HG03432 (cell line): ENCODE measurements at regions not wholly inside any gene's neighbourhood (a gene's known extent, or its start where the extent isn't known, plus 50 kb on each side); places are given as distances from the start of the nearest gene placed in this dataset.
"Not testable (repeated sequence)": the region's sequence is repeated elsewhere in the genome, so short reads cannot be mapped to it uniquely, and the experiment has no call there.

Experiments
- ATAC-seq: cut with Tn5 transposase; IDR thresholded peaks from one replicate; pipeline ENCODE4 v1.9.1; 2021; ENCODE audit warnings: mild to moderate bottlenecking, moderate library complexity; ENCODE audit not compliant: unreplicated experiment

DNA sequence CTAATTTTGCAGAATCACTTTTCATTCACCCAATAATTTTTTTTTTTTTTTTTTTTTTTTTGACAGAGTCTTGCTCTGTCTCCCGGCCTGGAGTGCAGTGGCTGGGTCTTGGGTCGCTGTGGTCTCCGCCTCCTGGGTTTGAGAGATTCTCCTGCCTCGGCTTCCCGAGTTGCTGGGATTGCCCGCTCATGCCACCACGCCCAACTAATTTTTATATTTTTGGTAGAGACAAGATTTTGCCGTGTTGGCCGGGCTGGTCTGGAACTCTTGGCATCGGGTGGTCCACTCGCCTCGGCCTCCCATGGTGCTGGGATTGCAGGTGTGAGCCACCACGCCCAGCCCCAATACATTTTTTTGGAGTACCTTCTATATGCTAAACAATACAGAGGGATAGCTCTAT is 1120.0 kb upstream of the ATXN8OS start:
- ATAC-seq = no peak

DNA sequence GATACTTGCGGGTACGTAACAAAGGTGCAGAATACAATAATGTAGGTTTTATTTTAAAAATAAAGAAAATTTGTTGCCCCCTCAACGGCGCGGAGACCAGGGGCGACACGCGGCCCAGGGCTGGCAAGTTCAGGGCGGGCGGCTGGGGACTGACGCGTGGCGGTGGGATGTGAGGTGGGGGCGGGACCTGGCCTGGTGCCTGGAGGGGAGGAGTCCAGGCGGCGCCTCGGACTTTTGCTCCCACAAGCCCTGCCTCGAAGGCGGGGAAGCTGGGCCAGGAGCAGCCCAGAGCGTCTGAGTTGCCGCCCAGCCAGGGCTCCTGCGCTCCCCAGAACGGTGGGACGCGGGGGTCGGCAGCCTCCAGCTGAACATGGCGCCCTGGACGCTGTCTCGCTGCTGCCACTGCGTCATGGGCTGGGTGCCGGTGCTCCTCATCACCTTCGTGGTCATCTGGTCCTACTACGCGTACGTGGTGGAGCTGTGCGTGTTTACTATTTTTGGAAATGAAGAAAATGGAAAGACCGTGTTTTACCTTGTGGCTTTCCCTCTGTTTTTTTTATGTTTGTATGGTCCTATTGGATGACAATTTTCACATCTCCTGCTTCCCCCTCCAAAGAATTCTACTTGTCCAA is 1122.8 kb upstream of the ATXN8OS start:
- ATAC-seq = no peak

DNA sequence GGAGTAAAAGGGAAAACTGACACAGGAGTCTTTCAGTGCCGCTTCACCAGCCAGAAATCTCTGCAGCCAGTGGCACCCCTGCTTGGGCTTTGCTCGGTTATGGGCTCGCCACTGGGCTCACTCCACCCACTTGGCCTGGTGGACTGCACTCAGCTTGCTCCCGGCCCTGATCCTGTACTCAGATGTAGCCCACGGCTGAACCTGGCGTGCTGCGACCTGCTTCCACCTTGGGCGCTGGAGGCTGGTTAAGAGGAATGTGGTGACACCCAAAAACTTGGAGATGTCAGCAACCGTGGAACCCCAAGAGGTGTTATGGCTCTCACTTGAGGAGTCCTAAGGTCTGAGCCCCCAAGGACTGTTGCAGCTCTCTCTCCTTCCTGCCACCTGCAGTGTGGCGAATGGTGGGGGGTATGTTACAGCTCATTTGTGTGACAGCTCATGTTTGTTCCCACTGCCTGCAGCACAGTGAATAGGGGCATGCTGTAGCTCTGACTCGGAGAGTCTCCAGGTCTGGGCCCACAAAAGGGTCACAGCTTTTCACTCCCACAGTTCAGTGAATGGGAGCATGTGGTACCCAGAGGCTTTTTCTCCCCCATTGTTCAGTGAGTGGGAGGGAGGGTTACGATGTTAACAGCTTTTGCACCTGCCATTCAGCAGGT is 1124.5 kb upstream of the ATXN8OS start:
- no peak for ATAC-seq

DNA sequence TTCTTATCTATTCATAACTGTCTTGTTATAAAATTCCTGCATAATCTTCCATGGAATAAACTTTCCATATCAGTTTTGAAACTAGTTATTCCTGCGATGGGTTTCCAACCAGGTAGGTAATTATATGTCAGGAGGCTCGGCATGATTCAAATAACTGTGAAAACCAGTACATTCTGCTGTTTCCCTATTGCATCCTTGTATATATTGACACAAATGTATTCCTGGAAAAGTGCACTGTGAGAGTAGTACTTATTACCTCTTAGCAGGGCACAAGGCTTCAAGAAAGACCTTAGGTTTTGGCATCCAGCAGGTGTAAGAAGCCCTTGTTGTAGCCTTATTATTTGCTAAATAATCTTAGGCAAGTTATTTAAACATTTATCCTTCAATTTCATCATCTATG is 1131.3 kb upstream of the ATXN8OS start:
- ATAC-seq = no peak

DNA sequence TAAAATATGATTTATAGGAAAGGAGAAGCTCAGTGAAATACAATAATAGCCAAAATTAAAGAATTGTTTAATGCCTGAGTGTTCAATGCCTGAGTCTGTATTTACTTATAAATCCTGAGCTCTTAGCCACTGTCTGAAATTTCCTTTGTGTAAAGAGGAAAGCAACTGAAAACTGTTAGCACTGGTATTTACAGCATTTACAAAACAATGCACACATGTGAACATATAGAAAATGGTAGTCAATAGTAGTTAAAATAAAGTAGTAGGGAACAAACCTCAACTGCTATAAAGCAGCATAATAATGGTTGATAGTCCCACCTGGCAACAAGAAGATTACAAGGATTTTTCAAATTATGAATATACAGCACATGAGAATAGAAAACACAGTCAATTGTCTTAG is 1137.1 kb upstream of the ATXN8OS start:
- ATAC-seq = no peak

DNA sequence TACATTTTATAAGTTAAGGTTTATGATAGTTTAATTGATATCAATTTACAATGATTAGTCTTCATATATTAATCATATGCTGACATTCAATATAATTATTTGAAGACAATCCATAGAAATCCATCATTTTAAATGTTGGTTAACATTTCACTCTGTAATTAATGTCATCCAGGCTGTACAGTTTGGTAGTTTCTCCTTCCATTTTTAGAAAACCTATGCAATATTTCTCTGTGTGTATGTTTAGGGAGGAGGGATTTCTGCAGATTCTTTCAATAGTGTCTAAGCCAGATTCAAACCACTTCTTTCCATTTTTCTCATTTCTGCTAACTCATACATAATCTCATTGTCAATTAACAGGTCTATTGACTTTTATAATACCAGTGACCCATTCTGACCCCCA is 1159.0 kb upstream of the ATXN8OS start:
- ATAC-seq = no peak

DNA sequence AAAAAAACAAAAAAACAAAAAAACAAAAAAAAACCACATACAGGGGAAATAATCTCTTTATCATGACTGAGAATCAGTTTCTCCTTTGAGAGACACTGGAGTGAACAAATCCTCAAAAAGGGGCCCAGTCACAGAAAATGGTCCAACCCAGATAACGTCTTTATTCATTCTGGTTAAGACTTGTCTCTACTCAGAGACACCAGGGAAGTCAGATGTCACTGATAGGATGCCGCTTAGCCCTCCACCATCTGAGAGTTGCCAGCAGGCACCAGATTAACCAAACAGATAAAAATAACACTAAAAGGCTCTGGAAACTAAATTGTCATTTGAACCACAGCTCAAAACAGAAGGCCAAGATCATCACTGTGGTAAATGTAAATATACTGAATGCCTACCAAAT is 1163.4 kb upstream of the ATXN8OS start:
- ATAC-seq = no peak

DNA sequence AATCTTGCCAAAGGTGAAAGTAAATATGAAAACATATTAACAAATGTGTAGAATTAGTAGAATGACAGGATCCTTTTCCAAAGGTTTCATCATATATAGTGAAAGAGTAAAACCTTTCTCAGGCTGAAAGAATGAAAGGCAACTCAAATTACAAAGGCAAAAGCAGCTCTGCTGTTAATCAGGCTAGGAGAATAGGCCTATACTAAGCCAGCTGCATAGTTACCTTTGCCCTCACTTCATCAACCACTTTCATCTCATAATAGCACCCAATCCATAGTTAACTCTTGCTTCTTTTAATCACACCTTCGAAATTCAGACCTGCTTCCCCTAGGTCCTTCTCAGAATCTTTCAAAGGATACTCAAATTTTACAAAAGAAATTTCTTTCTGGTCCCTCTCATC is 1167.6 kb upstream of the ATXN8OS start:
- ATAC-seq = no peak

DNA sequence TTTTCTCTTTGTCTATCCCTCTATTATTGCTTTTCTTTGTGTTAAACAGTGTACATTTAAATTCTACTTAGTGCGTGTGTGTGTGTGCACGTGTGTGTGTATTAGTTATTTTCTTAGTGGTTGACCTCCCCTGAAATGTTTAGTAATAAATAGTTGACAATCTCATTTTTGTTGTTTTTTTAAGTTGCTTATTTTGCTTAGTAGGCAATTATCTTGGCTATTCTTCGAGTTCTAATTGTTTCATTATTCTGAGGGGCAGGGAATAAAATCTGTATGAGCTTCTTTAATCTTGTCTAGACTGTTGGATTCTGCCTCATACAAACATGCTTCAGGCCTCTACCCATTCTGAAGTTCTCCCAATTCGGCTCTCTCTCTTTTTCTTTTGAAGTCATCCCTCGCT is 1169.0 kb upstream of the ATXN8OS start:
- ATAC-seq = no peak

DNA sequence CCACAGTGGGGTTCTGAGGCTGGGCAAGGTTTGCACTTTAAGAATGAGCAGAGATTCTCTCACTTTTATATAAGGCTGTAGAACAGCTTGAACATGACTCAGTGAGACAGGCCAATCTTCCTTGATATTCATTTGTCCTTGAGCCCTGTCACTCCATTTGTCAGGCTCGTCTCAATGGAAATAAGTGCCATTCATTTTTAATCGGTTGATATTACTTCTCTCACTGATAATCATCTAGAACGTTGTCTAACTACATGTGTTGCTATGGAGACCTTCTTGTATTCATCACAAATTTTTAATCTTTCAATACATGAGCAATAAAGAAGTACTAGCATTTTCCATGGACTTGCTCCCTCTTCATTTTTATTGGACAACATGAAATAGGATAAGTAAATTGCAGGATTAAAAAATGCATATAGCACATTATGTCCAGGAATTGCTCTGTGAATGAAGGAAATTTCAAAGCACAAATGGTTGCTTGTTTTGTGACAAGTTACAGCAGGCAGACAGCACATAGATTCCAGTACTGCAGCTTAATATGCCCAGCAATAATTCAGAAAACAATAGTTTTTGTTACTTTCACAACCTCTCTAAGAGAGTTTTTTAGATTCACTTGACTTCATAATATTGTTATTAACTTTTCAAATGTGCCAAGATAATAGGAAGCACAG is 1178.4 kb upstream of the ATXN8OS start:
- ATAC-seq = no peak

DNA sequence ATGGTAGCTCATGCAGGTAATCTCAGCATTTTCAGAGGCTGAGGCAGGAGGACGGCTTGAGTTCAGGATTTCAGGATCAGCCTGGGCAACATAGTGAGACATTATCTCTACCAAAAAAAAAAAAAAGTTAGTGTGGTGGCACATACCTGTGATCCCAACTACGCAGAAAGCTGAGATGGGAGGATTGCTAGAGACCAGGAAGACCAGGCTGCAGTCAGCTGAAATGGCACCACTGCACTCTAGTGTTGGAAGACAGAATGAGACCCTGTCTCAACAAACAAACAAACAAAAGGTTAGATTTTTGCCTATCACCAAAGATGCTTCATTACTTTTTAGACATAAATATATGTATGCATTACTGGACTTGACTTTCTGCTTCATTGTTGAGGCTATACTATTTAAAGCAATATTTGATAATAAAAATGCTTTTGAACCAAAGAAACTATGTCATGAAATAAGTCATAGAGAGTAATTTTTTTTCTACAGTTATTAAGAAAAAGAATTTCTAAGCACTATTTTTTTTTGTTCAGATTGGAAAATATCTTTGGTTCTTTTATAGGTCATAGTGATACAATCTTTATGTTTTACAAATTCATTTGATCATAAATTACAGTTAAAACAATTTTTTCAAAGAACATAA is 1180.1 kb upstream of the ATXN8OS start:
- peak; percentile 59 for ATAC-seq

DNA sequence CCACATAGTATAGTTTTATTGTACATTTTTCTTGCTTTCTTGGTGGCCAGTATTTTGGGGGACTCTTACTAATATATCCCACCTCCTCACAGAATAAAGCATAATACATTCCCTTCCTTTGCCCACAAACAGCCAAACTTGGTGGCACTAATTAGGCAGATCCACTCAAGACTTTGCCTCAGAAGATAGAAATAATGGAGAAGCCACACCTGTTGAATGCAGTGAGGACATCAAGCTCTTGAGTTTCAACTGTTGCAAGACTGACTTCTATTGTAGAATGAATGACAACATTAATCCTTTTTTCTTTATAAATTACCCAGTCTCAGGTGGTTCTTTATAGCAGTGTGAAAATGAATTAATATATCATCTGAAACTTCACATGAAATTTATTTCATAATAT is 1183.6 kb upstream of the ATXN8OS start:
- ATAC-seq = no peak

DNA sequence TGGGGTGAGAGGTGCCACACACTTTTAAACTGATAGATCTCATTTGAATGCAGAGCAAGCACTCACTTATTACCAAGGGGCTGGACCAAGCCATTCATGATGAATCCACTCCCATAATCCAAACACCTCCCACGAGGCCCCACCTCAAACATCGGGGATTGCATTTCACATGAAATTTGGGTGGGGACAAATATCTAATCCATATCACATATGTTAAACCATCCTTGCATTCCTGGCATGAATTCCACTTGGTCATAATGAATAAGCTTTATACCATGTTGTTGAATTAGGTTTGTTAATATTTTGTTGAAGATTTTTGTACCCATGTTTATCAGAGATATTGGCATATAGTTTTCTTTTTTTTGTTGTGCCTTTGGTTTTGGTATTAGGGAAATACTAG is 1198.7 kb upstream of the ATXN8OS start:
- ATAC-seq = no peak

DNA sequence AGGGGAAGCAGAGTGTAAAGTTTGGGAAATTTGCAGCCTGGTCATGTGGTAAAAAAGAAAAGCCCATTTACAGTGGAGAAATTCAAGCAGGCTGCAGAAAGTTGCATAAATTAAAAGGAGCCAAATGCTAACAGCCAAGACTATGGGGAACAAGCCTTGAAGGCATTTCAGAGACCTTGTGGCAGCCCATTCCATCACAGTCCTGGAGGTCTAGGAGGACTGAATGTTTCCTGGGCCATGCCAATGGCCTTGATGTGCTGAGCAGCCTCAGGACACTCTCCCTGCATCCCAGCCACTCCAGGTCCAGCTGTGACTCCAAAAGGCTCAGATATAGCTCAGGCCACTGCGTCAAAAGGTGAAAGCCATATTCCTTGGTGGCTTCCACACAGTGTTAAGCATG is 1202.4 kb upstream of the ATXN8OS start:
- ATAC-seq = no peak

DNA sequence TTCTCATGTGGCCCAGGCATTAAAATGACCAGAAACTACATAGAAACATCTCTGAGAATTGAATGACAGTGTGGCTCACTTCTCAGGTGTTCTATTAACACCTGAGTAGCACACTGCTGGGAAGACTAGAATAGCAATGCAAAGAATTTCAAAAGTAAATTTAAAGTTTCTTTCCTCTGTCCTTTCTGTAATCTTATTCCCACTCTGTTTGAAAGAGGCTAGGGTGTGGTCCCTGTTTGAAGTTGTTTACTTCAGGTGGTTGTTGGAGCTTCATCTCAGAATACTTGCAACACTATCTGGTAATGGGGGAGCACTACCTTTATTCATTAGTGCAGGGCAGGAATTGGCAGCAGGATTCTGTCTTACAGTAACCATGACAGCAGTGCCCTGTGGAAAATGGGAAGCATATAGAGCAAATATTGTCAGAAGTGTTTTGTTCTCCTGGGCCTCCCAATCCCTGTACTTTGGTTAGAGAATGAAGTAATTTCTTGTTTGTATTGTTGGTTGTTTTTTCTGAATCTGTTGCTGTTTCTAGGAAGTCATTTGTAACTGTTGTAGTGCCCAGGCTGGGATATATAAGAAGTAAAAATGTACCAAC is 1210.2 kb upstream of the ATXN8OS start:
- no peak for ATAC-seq

DNA sequence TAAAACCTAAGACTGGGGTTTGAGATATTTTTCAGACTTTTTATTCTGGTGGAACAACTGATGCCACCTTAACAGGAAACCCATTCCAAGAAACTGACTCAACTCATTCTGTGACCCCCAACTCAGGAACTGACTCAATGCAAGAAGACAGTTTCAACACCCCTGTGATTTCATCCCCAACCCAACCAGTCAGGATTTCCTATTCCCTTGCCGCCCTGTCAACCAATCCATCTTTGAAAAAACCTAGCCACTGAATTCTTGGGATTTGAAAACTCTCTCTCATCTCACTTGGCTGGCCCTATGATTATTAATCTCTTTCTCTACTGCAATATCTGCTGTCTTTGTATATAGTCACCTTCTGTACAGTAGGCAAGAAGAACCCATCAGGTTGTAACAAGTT is 1211.9 kb upstream of the ATXN8OS start:
- ATAC-seq = no peak

DNA sequence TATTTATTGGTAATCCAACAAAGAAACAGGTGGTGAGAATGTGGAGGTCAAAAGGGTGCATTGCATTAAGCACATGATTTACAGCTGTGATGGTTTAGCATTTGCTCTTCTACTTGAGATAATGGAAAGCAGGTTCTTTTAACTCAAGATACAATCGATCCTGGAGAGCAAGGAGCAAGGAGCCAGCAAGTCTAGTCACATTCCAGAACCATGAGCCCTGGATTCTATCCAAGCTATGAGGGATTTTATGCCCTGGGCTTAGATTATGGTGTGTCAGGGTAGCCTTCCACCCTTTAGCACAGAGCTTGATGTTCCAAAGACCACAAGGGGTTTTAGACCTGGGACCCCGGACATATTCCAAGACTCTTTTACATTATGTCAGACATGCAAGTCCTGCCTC is 1213.9 kb upstream of the ATXN8OS start:
- ATAC-seq = not testable (repeated sequence)

DNA sequence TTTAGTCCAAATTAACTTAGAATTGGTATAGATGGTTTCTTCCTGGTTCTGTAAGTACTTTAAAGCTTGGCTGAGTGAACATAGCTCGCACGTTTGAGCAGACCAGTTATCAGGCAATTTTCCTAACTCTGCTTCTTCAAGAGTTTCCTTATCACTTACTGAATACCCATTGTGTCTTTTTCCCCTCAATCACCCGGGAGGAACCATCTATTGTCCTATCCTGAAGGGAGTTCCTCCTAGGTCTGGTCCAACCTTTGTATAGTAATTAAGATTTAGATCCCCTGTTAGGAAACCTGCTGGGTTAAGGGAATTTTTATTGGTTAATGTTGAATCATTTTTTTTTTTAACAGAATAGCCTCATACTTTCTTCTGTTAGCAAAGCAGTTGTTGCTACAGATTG is 1215.0 kb upstream of the ATXN8OS start:
- not testable (repeated sequence) for ATAC-seq

DNA sequence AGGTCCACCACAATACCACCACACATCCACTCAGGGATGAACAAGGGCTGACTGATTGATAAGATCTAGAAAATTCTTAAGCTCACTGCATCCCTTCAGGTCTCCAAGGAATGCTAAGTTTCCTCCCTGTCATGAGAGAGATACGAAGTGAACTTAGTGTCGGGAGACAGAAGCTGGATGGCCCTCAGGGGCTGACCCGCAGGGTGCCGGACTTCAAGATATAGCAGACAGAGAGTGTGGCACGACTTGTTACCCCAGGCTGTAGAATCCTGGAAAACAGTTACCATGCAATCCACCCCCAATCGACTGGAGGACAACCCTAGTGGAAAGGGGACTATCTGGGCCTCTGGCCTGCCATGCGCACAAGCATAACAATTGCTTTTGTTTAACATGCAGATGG is 1217.5 kb upstream of the ATXN8OS start:
- ATAC-seq = not testable (repeated sequence)

DNA sequence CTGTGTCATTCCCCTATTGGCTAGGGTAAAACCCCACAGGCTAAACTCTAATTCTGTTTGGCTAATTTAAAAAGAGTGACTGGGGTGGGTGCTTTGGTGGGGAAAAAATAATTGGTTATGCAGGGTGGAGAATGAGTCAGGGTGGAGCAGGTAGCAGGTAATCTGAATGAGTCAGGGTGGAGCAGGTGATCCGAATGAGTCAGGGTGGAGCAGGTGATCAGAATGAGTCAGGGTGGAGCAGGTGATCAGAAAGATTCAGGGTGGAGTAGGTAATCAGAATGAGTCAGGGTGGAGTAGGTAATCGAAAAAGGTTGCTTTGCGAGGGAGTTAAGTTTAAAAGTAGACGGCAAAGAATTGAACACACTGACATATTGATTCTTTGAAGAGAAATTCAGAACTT is 1218.8 kb upstream of the ATXN8OS start:
- no peak for ATAC-seq

DNA sequence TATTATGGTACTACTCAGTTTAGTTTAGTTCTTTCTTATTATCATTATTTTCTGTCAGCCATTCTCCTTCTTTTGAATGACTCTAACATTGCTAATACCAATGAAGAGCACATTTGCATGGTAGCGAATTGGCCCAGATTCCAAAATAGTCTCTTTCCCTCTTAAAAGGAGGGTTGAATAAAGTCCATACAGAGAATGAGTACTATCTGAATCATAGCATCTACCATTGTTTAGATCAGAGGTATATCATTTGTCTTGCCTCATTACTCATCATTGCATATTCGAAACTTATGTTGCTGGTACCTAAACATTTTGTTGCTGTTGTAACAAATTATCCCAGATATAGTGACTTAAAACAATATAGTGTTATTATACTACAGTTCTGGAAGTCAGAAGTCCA is 1235.3 kb upstream of the ATXN8OS start:
- no peak for ATAC-seq

DNA sequence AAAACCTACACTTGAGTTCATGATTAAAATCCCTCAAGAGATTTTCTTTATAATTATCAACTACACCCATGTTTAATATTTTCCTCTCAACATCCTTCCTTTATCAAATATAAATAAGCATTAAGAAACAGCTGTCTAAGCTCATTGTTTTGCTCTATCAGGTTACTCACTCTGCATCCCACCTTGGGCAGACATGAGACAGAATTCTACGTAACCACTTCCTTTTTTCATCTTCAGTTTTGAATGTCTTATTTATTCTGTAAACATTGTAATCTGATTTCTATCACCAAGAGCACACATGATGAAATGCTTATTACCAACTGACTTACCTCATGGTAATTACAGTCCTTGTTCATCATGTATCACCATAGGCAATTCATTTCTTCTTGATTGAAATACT is 1256.6 kb upstream of the ATXN8OS start:
- ATAC-seq = peak; percentile 53
